Keratinocyte (primary cell): ENCODE measurements at regions not wholly inside any gene's neighbourhood (a gene's known extent, or its start where the extent isn't known, plus 50 kb on each side); places are given as distances from the start of the nearest gene placed in this dataset.

Experiments used
- DNase-seq: peaks from one replicate; pipeline ENCODE4 v3.0.0-alpha.2; 2011; ENCODE audit warnings: low read depth, missing footprints, low spot score
- FAIRE-seq: peaks from 2 replicates; lab custom pipeline; 2011; peaks lifted over from hg19 to GRCh38; lab: Jason Lieb, UNC
- H2AFZ ChIP-seq: 2 replicates; pipeline ENCODE4 v1.6.0; 2012; ENCODE audit warnings: low read length, control low read depth, inconsistent platforms; ENCODE audit not compliant: control insufficient read depth
- H3K27ac ChIP-seq: 2 replicates; pipeline ENCODE4 v1.5.1; 2011; ENCODE audit warnings: low read length; ENCODE audit not compliant: control insufficient read depth, insufficient read depth
- H3K27me3 ChIP-seq: 3 replicates; pipeline ENCODE4 v1.6.0; 2011; ENCODE audit warnings: low read length; ENCODE audit not compliant: control insufficient read depth, insufficient read depth; ENCODE audit errors: extremely low read depth
- H3K36me3 ChIP-seq, 2 experiments: 2 replicates in 1 of 2; 3 replicates in 1 of 2; pipeline ENCODE4 v1.5.1; 2011; ENCODE audit warnings: low read length in 2 of 2, mild to moderate bottlenecking in 1 of 2; ENCODE audit not compliant: control insufficient read depth in 2 of 2, insufficient read depth in 2 of 2; ENCODE audit errors: extremely low read depth in 1 of 2
- H3K4me1 ChIP-seq: 3 replicates; pipeline ENCODE4 v1.5.1; 2011; ENCODE audit warnings: low read length; ENCODE audit not compliant: control insufficient read depth, insufficient read depth; ENCODE audit errors: extremely low read depth
- H3K4me2 ChIP-seq: 3 replicates; pipeline ENCODE4 v1.6.0; 2011; ENCODE audit warnings: low read depth, low read length; ENCODE audit not compliant: control insufficient read depth, insufficient read depth; ENCODE audit errors: extremely low read depth
- H3K4me3 ChIP-seq, 3 experiments: fragments of 200-600 bp in 1 of 3; sonication (generic) in 1 of 3; 2 replicates in 2 of 3; 3 replicates in 1 of 3; pipeline ENCODE4 v1.5.1; 2011 to 2016; ENCODE audit warnings: low read length in 3 of 3, mild to moderate bottlenecking in 3 of 3, control low read depth in 2 of 3, inconsistent platforms in 1 of 3, low read depth in 1 of 3, mixed read lengths in 1 of 3, mixed run types in 1 of 3, moderate library complexity in 1 of 3; ENCODE audit not compliant: control insufficient read depth in 2 of 3, insufficient read depth in 2 of 3; ENCODE audit errors: extremely low read depth in 1 of 3
- H3K79me2 ChIP-seq: 2 replicates; pipeline ENCODE4 v1.6.0; 2012; ENCODE audit warnings: low read length; ENCODE audit not compliant: control insufficient read depth, insufficient read depth
- H3K9ac ChIP-seq: 3 replicates; pipeline ENCODE4 v1.6.0; 2011; ENCODE audit warnings: low read length; ENCODE audit not compliant: control insufficient read depth, insufficient read depth; ENCODE audit errors: extremely low read depth
- H3K9me1 ChIP-seq: 3 replicates; pipeline ENCODE4 v1.6.0; 2011; ENCODE audit warnings: low read length; ENCODE audit not compliant: control insufficient read depth, insufficient read depth; ENCODE audit errors: extremely low read depth
- H3K9me3 ChIP-seq: 2 replicates; pipeline ENCODE4 v1.5.1; 2012; ENCODE audit warnings: low read depth, low read length; ENCODE audit not compliant: control insufficient read depth
- H4K20me1 ChIP-seq: 3 replicates; pipeline ENCODE4 v1.6.0; 2011; ENCODE audit warnings: low read length; ENCODE audit not compliant: control insufficient read depth, insufficient read depth; ENCODE audit errors: extremely low read depth
- EZH2 ChIP-seq: IDR thresholded peaks from one replicate; pipeline ENCODE4 v1.6.1; 2012; ENCODE audit warnings: inconsistent platforms, mild to moderate bottlenecking, low read length, moderate library complexity
- dilution Hi-C: fragments of 300-500 bp; cut with MboI; formaldehyde crosslinking; loops from one replicate; pipeline ENCODE4 v1.7.0; 2020; ENCODE audit warnings: low sequenced_read_pairs; ENCODE audit not compliant: extremely low pct_ligation_motif_present
- TF ChIP-seq, protein P1 (sequence below), 3 experiments: IDR thresholded peaks in 1 of 3; conservative IDR thresholded peaks in 1 of 3; optimal IDR thresholded peaks in 1 of 3; 2 replicates in 2 of 3; 3 replicates in 1 of 3; pipeline versions ENCODE3 to v1.5.1; 2011; ENCODE audit warnings: low read length in 3 of 3, mild to moderate bottlenecking in 3 of 3, moderate library complexity in 2 of 3, control low read depth in 1 of 3, inconsistent platforms in 1 of 3; ENCODE audit not compliant: insufficient read depth in 2 of 3; ENCODE audit errors: extremely low read depth in 1 of 3

DNA sequence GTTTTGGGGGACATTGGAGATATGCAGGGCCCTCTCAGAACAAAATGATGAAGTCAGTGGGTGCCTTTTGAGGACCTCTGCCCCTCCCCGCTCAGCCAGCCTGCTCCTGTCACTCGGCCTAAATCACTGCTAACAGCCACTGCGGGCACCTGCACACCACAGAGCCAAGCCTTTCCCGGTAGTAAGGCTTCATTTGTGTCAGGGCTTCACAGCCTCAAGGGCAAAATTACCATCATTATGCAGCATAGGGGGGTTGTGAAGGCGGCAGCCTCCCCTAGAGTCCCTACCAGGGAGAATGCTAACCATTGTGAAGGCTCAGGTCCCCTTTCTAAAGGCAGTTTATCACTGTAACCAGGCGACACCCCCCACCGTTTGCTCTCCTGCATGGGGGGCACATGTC, 519.8 kb upstream of the MYT1L start:
- H3K27me3 ChIP-seq = no peaks in the 10 kb centered on the region
- no peaks in the 10 kb centered on the region for H3K79me2 ChIP-seq
- no peak for FAIRE-seq
- H3K9me3 ChIP-seq = no peaks in the 10 kb centered on the region
- no peak overlapping the region for H3K9ac ChIP-seq
- no peak overlapping the region for H3K27ac ChIP-seq
- DNase-seq = no peak
- H3K4me1 ChIP-seq = peaks cover 6% of the 10 kb centered on the region
- H2AFZ ChIP-seq = no peak overlapping the region
- dilution Hi-C loops = no loop called here
- H3K36me3 ChIP-seq = no peaks in the 10 kb centered on the region
- no peaks in the 10 kb centered on the region for H4K20me1 ChIP-seq
- no peak overlapping the region for H3K4me2 ChIP-seq
- H3K4me3 ChIP-seq = no peak overlapping the region
- TF ChIP-seq, protein P1, sequence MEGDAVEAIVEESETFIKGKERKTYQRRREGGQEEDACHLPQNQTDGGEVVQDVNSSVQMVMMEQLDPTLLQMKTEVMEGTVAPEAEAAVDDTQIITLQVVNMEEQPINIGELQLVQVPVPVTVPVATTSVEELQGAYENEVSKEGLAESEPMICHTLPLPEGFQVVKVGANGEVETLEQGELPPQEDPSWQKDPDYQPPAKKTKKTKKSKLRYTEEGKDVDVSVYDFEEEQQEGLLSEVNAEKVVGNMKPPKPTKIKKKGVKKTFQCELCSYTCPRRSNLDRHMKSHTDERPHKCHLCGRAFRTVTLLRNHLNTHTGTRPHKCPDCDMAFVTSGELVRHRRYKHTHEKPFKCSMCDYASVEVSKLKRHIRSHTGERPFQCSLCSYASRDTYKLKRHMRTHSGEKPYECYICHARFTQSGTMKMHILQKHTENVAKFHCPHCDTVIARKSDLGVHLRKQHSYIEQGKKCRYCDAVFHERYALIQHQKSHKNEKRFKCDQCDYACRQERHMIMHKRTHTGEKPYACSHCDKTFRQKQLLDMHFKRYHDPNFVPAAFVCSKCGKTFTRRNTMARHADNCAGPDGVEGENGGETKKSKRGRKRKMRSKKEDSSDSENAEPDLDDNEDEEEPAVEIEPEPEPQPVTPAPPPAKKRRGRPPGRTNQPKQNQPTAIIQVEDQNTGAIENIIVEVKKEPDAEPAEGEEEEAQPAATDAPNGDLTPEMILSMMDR (optimal IDR thresholded peaks at IDR 0.05 in 1 of 3, IDR thresholded peaks at IDR 0.05 in 1 of 3, conservative IDR thresholded peaks at IDR 0.05 in 1 of 3; ENCODE audit: extremely low read depth in 1 of 3, insufficient read depth in 2 of 3, low read length in 3 of 3) = no peak
- TF ChIP-seq EZH2 = no peak
- H3K9me1 ChIP-seq = no peaks in the 10 kb centered on the region

DNA sequence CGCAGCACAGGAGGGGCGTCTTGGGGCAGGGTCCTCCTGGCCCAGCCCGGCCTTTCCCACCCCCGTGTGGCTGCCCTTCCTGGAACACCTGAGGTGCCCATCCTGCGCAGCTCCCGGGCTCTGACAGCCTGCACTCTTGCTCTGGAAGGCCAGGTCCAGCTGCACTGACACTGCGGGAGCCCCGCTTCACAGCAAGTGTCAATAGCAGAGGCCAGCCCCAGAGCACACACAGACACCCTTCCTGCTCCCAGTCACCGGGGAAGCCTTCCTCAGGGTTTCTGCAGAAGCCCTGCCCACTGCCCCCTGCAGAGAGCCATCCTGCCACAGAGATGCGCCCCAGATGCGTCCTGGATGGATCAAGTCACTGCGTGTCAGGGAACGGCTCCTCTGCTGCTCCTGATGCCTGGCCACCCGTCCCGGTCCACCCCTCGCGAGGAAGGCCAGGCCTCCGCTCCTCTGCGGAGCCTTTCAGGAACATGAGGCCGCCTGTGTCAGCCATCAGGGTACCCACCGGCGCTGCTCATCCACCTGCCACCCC, 519.2 kb upstream of the MYT1L start:
- Histone ChIP-seq H3K27ac (no peak overlapping the region), H2AFZ (no peak overlapping the region), H3K4me2 (no peak overlapping the region), H3K9me1 (no peaks in the 10 kb centered on the region), H3K36me3 (no peaks in the 10 kb centered on the region), H3K27me3 (no peaks in the 10 kb centered on the region), H3K79me2 (no peaks in the 10 kb centered on the region), H3K4me3 (no peak overlapping the region), H3K9ac (no peak overlapping the region), H3K9me3 (no peaks in the 10 kb centered on the region), H4K20me1 (no peaks in the 10 kb centered on the region), H3K4me1 (peaks cover 6% of the 10 kb centered on the region)
- FAIRE-seq (no peak), DNase-seq (no peak)
- dilution Hi-C loops = no loop called here
- TF ChIP-seq, protein P1 (optimal IDR thresholded peaks at IDR 0.05 in 1 of 3, IDR thresholded peaks at IDR 0.05 in 1 of 3, conservative IDR thresholded peaks at IDR 0.05 in 1 of 3; ENCODE audit: extremely low read depth in 1 of 3, insufficient read depth in 2 of 3, low read length in 3 of 3) = no peak
- TF ChIP-seq EZH2 = no peak
